ENCODE measurements at regions not wholly inside any gene's neighbourhood (a gene's known extent, or its start where the extent isn't known, plus 50 kb on each side); places are given as distances from the start of the nearest gene placed in this dataset.

GRCh38 chr3:18283680-18284079 lies 141.5 kb downstream of the SATB1 start:
- H3K27ac ChIP-seq (ENCODE audit: low read depth in 2 of 2, low read length in 2 of 2), result no peak overlapping the region

GRCh38 chr3:18282507-18282906 lies 142.6 kb downstream of the SATB1 start:
- FAIRE-seq (no peak), DNase-seq (no peak)
- no peak overlapping the region for H3K9ac ChIP-seq (ENCODE audit: low read length in 3 of 3)
- H3K4me1 ChIP-seq (ENCODE audit: control insufficient read depth in 2 of 3, insufficient read depth in 2 of 3, low read depth in 1 of 3, low read length in 3 of 3), result no peaks in the 10 kb centered on the region
- no peaks in the 10 kb centered on the region for H3K9me3 ChIP-seq (ENCODE audit: control insufficient read depth in 2 of 3, insufficient read depth in 1 of 3, low read length in 3 of 3)
- no peak overlapping the region for H3K27ac ChIP-seq (ENCODE audit: low read depth in 2 of 2, low read length in 2 of 2)
- H3K36me3 ChIP-seq (ENCODE audit: control insufficient read depth in 2 of 3, insufficient read depth in 3 of 3, low read length in 3 of 3), result no peaks in the 10 kb centered on the region
- no peaks in the 10 kb centered on the region for H3K27me3 ChIP-seq (ENCODE audit: control insufficient read depth, insufficient read depth, low read length)
- no peak for TF ChIP-seq CTCF (IDR thresholded peaks at IDR 0.05; ENCODE audit: borderline replicate concordance, extremely low read depth, insufficient read depth)
- intact Hi-C loops (cut with DNase I), result no loop called here
- no peak overlapping the region for H3K4me3 ChIP-seq (ENCODE audit: low read length in 3 of 3)

More at GRCh38 chr3:18283680-18284079, 141.5 kb downstream of the SATB1 start:
- H3K36me3 ChIP-seq (ENCODE audit: control insufficient read depth in 2 of 3, insufficient read depth in 3 of 3, low read length in 3 of 3), result no peaks in the 10 kb centered on the region
- H3K4me1 ChIP-seq (ENCODE audit: control insufficient read depth in 2 of 3, insufficient read depth in 2 of 3, low read depth in 1 of 3, low read length in 3 of 3), result no peaks in the 10 kb centered on the region
- no peak overlapping the region for H3K9ac ChIP-seq (ENCODE audit: low read length in 3 of 3)
- DNase-seq, result no peak
- H3K4me3 ChIP-seq (ENCODE audit: low read length in 3 of 3), result no peak overlapping the region
- no peaks in the 10 kb centered on the region for H3K27me3 ChIP-seq (ENCODE audit: control insufficient read depth, insufficient read depth, low read length)
- TF ChIP-seq CTCF (IDR thresholded peaks at IDR 0.05; ENCODE audit: borderline replicate concordance, extremely low read depth, insufficient read depth), result no peak
- no peak for FAIRE-seq
- intact Hi-C loops (cut with DNase I), result no loop called here
- no peaks in the 10 kb centered on the region for H3K9me3 ChIP-seq (ENCODE audit: control insufficient read depth in 2 of 3, insufficient read depth in 1 of 3, low read length in 3 of 3)

GRCh38 chr3:18279226-18279737 lies 145.9 kb downstream of the SATB1 start:
- intact Hi-C loops (cut with DNase I), result no loop called here

More at GRCh38 chr3:18279226-18279737, 145.9 kb downstream of the SATB1 start:
- DNase-seq, result no peak
- Histone ChIP-seq H3K9me3 (ENCODE audit: control insufficient read depth in 2 of 3, insufficient read depth in 1 of 3, low read length in 3 of 3) (no peaks in the 10 kb centered on the region), H3K36me3 (ENCODE audit: control insufficient read depth in 2 of 3, insufficient read depth in 3 of 3, low read length in 3 of 3) (no peaks in the 10 kb centered on the region), H3K27ac (ENCODE audit: low read depth in 2 of 2, low read length in 2 of 2) (no peak overlapping the region), H3K27me3 (ENCODE audit: control insufficient read depth, insufficient read depth, low read length) (no peaks in the 10 kb centered on the region), H3K4me3 (ENCODE audit: low read length in 3 of 3) (no peak overlapping the region), H3K4me1 (ENCODE audit: control insufficient read depth in 2 of 3, insufficient read depth in 2 of 3, low read depth in 1 of 3, low read length in 3 of 3) (no peaks in the 10 kb centered on the region), H3K9ac (ENCODE audit: low read length in 3 of 3) (no peak overlapping the region)
- FAIRE-seq, result no peak
- no peak for TF ChIP-seq CTCF (IDR thresholded peaks at IDR 0.05; ENCODE audit: borderline replicate concordance, extremely low read depth, insufficient read depth)

All from kidney (tissue), 13 donors.